ENCODE measurements at regions not wholly inside any gene's neighbourhood (a gene's known extent, or its start where the extent isn't known, plus 50 kb on each side); places are given as distances from the start of the nearest gene placed in this dataset.

- TF ChIP-seq POLR2A (IDR thresholded peaks at IDR 0.05): no peak
- TF ChIP-seq CTCF (IDR thresholded peaks at IDR 0.05): no peak
These were observed 82.2 kb downstream of the ZNF330 start for GRCh38 chr4:141302924-141303323.
